Prostate gland (tissue), 2 donors: ENCODE measurements at regions not wholly inside any gene's neighbourhood (a gene's known extent, or its start where the extent isn't known, plus 50 kb on each side); places are given as distances from the start of the nearest gene placed in this dataset.

Experiments used
- POLR2AphosphoS5 ChIP-seq: sonication (generic); formaldehyde crosslinking; IDR thresholded peaks from one replicate; pipeline ENCODE4 v1.6.1; 2017; ENCODE audit warnings: antibody characterized with exemption
- TF ChIP-seq, protein P1 (sequence below), 4 experiments: fragments of 200-600 bp in 2 of 4; fragments of 450-650 bp in 2 of 4; sonication (generic) in 2 of 4; IDR thresholded peaks; 1 replicate in 3 of 4; 2 replicates in 1 of 4; pipeline ENCODE4 v1.5.1; 2016 to 2019; ENCODE audit warnings: antibody characterized with exemption in 4 of 4, mild to moderate bottlenecking in 2 of 4, moderate library complexity in 2 of 4

GRCh38 chr3:127134466-127134865 is 58.5 kb upstream of the PRR23E start:
- TF ChIP-seq, protein P1, sequence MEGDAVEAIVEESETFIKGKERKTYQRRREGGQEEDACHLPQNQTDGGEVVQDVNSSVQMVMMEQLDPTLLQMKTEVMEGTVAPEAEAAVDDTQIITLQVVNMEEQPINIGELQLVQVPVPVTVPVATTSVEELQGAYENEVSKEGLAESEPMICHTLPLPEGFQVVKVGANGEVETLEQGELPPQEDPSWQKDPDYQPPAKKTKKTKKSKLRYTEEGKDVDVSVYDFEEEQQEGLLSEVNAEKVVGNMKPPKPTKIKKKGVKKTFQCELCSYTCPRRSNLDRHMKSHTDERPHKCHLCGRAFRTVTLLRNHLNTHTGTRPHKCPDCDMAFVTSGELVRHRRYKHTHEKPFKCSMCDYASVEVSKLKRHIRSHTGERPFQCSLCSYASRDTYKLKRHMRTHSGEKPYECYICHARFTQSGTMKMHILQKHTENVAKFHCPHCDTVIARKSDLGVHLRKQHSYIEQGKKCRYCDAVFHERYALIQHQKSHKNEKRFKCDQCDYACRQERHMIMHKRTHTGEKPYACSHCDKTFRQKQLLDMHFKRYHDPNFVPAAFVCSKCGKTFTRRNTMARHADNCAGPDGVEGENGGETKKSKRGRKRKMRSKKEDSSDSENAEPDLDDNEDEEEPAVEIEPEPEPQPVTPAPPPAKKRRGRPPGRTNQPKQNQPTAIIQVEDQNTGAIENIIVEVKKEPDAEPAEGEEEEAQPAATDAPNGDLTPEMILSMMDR (IDR thresholded peaks at IDR 0.05) = no peak
- TF ChIP-seq POLR2AphosphoS5 = no peak
